Adrenal gland (tissue), 5 donors: ENCODE measurements at regions not wholly inside any gene's neighbourhood (a gene's known extent, or its start where the extent isn't known, plus 50 kb on each side); places are given as distances from the start of the nearest gene placed in this dataset.

Experiments used
- POLR2A ChIP-seq, 2 donors: fragments of 450-650 bp; IDR thresholded peaks; one replicate each; pipeline ENCODE4 v1.6.1; 2017; ENCODE audit warnings: antibody characterized with exemption in 2 of 2, mild to moderate bottlenecking in 2 of 2, moderate library complexity in 1 of 2
- TF ChIP-seq, protein P1 (sequence below), 6 experiments: fragments of 450-650 bp in 4 of 6; fragments of 200-600 bp in 2 of 6; sonication (generic) in 1 of 6; IDR thresholded peaks; 1 replicate in 5 of 6; 2 replicates in 1 of 6; pipeline versions ENCODE4 v1.5.1 to v1.8.0; 2016 to 2021; ENCODE audit warnings: antibody characterized with exemption in 6 of 6, mild to moderate bottlenecking in 2 of 6, moderate library complexity in 1 of 6
- donor health status: DM: no; HTN: no; CAD: no.

GRCh38 chrX:45372151-45372550 is 171.5 kb upstream of the DIPK2B start:
- TF ChIP-seq, protein P1, sequence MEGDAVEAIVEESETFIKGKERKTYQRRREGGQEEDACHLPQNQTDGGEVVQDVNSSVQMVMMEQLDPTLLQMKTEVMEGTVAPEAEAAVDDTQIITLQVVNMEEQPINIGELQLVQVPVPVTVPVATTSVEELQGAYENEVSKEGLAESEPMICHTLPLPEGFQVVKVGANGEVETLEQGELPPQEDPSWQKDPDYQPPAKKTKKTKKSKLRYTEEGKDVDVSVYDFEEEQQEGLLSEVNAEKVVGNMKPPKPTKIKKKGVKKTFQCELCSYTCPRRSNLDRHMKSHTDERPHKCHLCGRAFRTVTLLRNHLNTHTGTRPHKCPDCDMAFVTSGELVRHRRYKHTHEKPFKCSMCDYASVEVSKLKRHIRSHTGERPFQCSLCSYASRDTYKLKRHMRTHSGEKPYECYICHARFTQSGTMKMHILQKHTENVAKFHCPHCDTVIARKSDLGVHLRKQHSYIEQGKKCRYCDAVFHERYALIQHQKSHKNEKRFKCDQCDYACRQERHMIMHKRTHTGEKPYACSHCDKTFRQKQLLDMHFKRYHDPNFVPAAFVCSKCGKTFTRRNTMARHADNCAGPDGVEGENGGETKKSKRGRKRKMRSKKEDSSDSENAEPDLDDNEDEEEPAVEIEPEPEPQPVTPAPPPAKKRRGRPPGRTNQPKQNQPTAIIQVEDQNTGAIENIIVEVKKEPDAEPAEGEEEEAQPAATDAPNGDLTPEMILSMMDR (IDR thresholded peaks at IDR 0.05) = no peak
- no peak for TF ChIP-seq POLR2A (IDR thresholded peaks at IDR 0.05)
